GM19351 (cell line): ENCODE measurements at regions not wholly inside any gene's neighbourhood (a gene's known extent, or its start where the extent isn't known, plus 50 kb on each side); places are given as distances from the start of the nearest gene placed in this dataset.

Source experiments
- ATAC-seq: cut with Tn5 transposase; IDR thresholded peaks from one replicate; pipeline ENCODE4 v1.9.1; 2021; ENCODE audit warnings: mild to moderate bottlenecking, moderate library complexity; ENCODE audit not compliant: unreplicated experiment

DNA sequence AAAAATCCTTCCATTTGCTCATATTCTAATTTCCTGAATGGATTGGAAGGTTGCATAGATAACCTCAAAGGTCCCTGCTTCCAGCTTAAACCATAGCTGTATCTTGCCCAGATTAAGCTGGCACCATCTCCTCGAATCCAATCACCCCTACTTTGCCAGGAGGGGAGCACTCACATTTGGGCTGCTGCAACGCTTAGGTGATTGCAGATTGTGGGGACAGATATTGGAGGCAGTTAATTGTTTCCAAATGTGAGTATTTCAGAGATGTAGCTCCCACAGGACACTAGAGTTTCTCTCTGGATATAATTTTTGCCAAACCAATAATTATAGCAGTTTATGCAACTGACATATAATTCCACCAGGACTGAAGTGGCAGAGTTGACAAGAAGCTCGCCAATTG is 53.5 kb upstream of the ACSL1 start:
- no peak for ATAC-seq

DNA sequence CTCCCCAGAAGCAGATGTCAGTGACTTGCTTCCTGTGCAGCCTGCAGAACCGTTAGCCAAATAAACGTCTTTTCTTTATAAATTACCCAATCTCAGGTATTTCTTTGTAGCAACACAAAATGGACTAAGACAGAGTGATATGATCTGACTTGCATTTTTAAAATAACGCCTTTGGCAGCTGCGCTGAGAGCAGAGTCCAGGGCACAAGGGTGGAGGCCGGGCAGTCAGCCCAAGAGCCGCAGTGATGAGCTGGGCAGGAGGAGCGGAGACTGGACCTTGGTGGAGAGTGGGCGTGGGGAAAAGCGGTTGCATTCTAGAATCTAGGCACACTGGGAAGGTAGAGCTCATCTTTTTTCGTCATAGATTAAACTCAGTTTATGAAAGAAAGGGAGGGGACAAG is 56.5 kb upstream of the ACSL1 start:
- no peak for ATAC-seq

DNA sequence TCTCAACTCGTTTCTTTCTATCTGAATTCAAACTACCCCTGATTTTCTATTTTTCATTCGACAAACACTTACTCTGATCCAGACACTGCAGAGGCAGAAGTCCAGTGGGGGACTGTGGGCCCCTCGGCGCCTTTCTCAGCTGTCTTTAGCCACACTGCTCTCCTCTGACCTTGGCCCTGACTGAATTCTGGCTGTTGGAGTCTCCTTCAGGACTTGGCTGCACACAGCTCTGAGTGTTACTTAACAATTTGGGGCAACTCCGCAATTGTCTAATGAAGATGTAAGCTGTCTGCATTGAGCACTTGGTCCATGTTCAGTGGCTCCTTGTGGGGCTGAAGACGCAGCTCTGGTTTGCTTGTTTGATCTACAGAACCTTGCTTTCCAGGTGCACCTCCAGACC is 57.3 kb upstream of the ACSL1 start:
- ATAC-seq: no peak

DNA sequence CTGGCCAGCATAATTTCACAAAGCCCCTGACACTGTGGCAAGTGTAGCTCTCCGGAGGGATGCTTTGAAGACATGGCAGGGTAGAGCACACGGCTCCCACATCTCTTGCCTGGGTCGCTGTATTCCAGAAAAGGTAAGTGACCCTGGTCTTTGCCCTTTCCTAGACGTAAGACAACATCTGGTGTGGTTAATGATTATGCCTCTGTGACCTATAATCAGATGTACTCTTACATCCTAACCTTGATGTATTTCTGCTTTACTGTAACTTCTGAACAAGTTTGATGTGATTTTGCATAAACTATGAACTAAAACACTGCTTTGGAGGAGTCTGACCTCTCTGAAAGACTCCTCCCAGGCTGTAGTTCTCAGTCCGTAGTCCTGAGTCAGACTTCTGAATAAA is 59.1 kb upstream of the ACSL1 start:
- ATAC-seq: no peak

DNA sequence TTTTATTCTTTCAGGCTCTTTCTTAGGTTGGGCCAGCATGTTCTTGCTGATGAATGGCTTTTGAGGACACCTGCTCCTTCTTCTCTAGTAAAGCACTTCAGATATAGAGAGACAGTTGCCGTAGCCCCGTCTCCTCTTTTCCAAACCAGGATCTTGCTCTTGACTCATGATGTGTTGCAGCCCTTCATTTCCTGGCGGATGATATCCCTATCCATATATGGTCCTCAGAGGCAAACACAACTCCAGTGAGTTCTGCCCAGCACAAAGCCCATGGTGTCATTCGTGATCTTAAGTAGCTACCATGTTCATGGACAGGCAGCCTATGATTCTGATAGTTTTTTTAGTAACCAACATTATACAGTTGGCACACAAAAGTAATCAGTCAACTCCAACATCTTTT is 59.8 kb upstream of the ACSL1 start:
- ATAC-seq: no peak

DNA sequence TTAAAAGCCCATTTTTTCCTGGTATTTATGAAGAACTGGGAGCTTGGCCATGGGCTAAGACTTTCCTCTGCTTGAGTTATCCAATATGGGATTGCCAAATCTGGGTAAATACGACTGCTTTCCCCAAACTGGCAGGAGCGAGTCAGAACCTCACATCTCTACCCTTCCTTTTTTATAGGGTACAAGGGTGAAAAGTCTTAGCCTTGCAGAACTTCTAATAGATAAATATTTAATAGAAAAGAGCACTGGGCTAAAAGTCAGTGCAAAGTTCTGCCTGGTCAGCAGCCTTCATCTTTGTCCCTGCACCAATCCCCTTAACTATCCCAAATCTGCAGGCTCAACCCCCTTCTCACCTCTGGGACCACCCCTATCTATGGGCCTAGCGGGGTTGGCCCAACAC is 61.6 kb upstream of the ACSL1 start:
- no peak for ATAC-seq

DNA sequence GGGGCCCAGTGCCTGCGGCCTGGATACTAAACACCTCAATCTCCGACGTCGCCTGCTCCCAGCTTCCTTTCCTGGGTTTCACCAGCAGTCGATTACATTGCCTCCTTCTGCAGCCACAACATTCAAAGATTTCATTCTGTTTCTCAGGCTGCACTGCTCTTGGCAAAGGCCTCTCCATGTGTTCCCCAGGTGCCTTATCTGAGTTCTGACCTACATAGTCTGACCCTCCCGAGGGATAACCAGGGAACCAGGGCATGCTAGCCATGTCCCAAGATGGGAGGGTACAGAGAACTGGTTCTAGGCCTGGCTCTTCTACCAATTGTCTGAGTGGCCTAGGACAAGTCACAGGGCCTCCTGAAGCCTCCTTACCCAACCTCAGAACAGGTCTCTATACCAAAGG is 62.2 kb upstream of the ACSL1 start:
- ATAC-seq: no peak

DNA sequence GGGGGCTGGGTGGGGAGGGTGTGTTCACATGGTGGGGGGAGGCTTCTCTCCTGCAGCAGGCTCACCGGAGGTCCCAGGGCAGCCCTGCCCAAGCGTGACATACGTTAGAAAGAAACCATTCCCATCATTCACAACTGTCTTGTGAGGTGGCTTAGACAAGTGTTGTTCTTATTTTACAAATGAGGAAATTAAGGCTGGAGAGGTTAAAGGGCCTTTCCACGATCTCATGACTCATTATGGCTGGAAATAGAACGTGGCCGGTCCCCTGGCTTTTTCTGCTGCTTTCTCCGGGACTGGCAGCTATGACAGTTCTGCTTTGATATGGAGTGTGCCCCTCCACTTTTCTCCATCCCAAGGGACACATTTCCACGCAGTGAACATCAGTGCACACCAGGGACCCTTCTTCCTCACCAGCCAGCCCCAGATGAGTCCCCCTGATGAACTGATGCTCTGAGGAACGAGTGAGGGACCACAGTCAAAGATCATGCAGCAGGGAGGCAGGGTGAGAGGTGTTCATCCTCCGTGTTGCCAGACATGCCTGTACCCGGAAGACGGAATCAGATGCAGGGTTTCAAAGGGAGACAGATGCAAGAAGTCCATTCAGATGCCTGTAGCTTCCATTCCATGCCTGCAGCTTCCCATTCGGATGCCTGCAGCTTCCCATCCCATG is 64.0 kb upstream of the ACSL1 start:
- ATAC-seq: no peak

DNA sequence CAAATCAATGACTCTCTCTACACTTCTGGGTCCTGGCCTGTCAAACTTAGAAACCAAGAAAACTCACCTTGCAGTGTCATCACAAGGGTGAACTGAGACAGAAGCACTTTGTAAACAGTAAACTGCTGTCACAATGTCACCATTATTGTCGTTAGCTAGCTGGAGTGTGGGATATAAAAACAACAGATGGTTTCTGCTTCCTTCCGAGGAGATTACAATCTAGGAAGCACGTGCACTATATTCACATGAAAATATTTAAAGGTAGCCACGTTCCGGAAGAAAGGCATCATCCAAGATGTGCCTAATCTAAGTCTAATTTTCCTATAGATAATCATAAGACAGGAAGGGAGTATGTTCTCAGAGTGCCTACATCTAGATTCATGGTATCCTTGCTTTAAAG is 64.7 kb upstream of the ACSL1 start:
- no peak for ATAC-seq

DNA sequence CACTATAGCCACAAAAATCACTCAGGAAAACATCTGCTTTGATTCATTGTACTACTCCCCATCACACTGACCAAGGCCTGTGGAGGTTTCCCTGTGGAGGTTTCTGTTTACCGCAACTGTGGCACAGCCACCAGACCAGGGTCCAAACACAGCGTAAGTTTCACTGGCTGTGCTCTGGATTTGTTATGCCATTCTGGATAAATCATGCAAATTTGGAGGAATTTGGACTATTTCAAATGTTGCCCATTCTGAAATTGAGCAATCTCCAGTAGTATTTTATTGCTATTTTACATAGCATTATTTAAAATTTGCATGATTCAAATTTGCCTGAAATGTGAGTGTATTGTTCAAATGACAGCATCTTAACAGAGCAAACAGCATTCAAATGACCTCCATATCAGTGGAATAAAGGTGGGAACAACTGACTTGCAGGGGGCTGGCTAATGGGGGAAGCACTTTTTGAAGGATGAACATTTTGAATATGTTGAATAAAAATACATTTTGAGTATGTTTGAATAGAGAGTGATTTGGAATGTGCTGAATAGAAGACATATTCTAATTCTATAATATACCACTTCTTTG is 66.1 kb upstream of the ACSL1 start:
- ATAC-seq: no peak

DNA sequence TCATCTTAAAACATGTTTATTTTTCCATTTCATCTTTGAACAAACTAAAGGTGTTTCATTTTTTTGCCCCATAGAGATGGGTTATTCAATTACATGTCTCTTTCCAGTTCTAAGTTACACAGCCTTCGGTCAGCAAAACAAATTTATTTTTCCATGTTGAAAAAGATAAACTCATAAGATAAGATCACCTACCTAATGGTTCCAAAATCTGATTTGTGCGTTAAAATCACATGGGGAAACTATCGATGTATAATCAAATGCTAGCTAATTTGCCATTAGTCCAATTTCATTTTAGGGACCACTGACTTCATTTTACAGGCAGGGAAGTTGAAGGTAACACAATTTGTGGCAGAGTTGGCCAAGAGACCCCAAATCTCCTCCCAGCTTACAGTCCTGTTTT is 67.2 kb upstream of the ACSL1 start:
- ATAC-seq: no peak

DNA sequence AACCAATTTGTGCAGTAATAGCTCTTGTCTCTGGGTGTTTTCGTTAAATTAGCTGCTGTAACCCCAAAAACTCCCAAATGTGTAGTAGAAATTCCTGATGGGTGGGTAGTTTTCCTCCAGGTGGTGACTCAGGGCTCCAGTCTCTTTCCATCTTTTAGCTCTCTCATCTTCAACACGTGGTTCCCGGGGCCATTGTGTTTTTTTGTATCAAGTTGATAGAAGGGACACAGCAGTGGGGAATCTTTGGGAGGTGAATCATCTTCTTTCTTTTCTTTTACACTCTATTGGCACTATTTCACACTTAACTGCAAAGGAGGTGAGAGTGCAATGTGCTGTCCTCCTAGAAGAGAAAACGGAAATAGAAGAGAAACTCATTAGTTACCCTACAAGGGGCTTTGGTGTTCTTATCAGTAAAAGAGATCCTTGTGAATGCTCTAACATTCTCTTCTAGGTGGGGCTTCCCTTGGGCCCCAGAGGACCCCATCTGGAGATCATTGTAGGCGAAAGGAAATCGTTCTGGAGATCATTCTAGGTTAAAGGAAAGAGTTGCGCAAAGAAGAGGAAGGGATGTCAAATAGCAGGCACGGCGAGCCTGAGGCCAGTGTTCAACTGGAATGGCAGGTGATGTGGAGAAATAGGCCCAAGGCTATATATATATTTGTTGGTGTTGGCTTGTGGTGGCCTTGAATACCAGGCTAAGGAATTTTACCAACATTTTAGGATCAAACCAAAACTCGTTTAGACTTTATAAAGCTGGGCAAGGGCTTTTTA is 68.2 kb upstream of the ACSL1 start:
- ATAC-seq: no peak

DNA sequence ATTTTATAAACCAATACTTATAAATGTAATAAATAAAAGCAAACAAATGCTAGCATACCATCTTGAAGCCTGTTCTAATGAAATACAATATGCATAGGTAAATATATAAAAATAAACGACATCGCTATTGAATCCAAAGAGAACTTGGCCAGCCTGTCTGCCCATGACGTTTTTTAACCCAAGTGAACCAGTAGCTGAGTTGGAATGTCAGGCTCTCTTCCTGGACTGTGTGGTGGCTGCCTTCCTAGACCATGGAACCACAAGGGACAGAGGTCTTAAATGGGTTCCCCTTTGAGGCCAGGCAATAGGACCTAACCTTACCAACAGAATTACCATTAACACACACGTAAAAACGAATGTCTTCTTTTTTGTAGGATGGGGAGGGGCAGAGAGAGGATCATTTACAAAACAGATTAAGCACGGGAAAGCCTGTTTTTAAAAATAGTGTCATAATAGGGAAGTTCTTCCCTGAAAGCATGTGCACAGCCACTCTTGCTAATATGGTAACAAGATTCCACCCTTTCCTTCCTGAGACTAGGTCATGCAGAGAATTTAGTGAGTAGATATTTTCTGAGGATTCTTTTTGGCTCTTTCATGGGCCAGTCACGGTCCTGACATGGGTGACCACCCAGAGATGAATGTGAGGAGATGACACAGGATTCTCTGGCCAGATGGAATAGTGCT is 69.4 kb upstream of the ACSL1 start:
- ATAC-seq: no peak

DNA sequence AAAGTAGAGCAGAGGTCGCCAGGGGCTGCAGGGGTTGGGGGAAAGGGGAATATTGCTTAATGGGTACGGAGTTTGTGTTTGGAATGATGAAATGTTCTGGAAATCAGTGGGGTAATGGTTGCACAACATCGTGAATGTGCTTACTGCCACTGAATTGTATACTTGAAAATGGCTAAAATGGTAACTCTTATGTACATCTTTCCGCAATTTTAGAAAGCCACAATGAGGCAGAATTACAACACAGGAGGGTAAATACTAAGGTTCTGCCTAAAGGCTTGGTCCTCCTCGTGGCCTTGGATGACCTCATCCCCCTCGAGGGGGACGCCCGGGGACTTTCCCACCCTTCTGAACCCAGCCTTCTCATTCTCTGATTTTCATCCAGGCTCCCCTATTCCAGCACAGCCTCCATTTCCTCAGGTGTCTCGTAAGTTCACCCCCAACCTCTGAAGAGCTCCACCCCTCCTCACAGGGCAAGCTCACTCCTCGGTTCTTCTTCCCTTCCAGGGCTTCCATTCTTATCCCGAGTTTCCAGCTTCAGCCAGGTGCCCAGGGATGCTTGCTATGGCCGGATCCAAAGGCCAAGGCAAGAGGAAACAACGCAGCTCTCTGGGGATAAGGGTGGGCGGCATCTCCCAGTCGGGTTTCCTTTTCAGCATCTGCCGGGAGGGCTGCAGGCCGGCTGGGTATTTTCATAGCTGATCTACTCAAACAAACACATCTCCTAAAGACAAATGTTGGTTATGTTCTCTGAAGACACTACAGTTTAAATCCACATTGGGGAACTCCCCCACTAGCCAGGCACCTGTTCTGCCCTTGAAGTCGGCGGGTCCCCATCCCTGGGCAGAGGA is 71.3 kb upstream of the ACSL1 start:
- peak; percentile 72 for ATAC-seq

DNA sequence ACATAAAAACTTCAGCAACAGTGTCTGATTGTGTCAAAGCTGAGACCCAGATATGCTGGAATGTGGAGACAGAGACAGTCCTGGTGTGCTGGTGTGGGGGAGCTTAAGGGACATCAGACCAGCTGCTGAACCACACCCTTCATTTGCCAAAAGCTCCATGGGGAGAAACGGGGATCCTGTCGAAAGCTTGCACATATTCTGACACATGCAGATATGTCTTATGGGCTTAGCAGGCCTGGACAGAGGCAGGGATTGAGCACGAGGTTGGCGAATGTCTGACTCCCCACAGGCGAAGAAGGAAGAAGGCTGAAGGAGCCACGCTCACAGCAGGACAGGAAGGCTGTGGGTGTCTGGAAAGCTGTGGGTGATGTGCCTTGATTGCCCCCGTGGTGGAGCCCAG is 72.1 kb upstream of the ACSL1 start:
- no peak for ATAC-seq

DNA sequence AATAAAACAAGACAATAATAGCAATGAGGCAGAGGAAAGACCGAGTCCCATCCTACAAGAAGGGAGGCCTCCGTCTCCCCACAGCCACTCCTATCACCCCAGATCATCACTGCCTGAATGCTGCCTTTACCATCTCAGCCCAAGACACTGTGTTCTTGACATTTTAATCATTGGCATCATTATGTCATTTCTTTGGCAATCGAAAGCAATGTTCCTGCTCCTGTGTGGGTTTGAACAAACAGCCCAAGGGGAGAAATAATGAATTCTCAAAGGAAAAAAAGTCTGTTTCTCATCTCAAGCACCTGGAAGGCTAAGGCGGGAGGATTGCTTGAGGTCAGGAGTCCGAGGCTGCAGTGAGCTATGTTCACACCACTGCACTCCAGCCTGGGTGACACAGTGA is 73.0 kb upstream of the ACSL1 start:
- no peak for ATAC-seq

DNA sequence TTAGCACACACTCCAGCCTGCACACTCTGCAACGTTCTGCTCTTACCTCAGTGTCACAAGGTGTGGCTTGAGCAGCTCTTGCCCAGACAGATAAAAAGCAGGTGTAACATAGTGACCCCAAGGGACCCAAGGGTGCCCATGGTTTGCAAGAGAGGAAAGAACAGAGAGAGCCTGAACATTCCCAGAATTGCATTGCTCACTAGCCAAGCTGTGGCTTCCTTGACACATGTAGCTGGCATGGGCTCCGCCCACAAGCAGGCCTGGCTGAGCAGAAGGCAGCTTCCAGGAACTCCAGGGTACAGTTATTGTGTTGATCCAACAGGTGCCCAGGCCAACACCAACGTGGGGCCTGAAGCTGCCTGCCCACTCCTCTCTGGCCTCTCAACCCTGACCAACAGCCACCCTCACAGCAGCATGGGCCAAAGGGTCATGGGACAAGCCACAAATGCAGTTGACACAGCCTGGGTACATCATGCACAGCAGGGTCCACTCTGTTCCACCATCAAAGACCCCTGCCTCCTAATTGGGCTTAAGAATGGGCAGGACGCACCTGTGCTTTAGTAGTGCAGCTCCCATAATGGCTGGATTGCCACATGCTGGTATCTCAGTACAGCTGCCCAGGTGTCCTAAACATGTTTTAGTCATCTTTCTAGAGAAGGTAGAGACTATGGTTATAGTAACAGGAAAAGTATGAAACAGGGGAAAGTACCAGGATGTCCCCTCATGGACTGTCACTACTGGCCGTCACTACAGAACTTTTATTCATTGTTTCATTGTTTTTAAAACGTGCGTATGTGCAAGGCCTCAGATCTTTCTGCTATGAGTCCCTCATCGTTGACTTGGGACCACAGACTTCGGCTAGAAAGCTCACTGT is 73.7 kb upstream of the ACSL1 start:
- no peak for ATAC-seq

DNA sequence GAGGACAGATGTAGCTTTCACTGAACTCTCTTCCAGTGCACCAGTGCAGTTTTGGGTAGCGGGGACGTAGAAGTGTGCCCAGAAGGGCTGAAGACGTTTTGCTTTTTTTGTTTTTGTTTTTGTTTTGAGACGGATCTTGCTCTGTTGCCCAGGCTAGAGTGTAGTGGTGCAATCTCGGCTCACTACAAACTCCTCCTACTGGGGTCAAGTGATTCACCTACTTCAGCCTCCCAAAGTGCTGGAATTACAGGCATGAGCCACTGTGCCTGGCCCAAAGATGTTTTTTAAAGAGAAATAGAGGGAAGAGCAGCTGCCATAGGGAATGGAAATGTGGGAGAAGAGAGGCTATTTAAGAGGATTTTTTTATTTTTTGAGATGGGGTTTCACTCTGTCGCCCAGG is 74.4 kb upstream of the ACSL1 start:
- no peak for ATAC-seq

DNA sequence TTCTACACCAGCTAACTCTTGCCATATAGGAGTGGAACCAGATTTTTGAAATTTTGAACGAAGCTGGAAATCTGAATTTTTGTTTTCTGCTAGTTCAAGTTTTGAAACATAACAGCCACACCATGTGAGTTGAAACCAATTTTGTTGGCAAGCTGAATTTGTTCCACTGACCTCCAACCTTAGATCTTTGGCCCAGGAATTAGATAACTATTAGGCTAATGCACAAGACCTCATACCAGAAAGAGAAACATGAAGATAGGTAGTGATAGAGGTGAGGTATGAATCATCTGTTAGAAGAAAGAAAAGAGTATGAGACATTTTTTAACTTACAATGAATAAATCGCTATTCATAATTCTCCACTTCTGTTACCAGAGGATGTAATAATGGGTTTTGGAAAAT is 76.8 kb upstream of the ACSL1 start:
- no peak for ATAC-seq

DNA sequence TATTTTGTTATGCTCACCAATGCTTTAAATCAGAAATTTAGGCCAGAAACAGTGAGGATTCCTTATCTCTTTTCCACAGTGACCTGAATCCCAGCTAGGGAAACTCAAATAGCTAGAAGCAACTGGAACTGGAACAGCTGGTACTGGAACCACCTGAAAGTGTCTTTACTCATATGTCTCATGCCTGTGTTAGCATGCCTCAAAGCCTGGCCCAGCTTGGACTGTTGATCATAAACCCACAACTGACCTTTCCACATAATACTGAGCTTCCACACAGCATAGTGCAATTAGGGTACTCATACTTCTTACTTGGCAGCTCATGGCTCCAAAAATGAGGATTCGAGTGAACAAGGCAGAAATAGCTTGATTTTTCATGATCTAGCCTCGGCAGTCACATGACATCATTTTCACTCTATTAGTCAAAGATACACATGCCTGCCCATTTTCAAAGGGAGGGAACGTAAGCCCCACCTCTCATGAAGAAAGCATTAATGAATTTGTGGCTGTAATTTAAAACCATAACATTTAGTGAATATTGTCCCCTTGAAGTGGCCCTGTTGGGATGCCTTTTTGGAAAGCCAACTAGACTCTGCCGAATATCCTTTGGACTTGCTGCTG is 80.8 kb upstream of the ACSL1 start:
- ATAC-seq: no peak
